CD4-positive, alpha-beta memory T cell (primary cell): ENCODE measurements at regions not wholly inside any gene's neighbourhood (a gene's known extent, or its start where the extent isn't known, plus 50 kb on each side); places are given as distances from the start of the nearest gene placed in this dataset.
"Not testable (repeated sequence)": the region's sequence is repeated elsewhere in the genome, so short reads cannot be mapped to it uniquely, and the experiment has no call there.

Source experiments
- CTCF ChIA-PET: fragments of 350-600 bp; sonication (Branson Sonifier 250); formaldehyde crosslinking; loops from one replicate; lab custom pipeline; 2021; ENCODE audit warnings: inconsistent platforms; ENCODE audit not compliant: partially characterized antibody; lab: Charles Lee
- POLR2A ChIA-PET: fragments of 350-600 bp; sonication (Branson Sonifier 250); formaldehyde crosslinking; loops from one replicate; lab custom pipeline; 2021; ENCODE audit not compliant: partially characterized antibody; lab: Charles Lee
- DNase-seq, 5 donors: peaks; one replicate each; pipeline versions ENCODE4 v3.0.0 to v3.0.0-alpha.2; 2020 to 2022; ENCODE audit warnings: mixed read lengths in 1 of 5
- H3K27ac ChIP-seq: one replicate; pipeline ENCODE4 v1.7.0; 2013; ENCODE audit warnings: low read depth, low read length
- H3K27me3 ChIP-seq: 2 replicates; pipeline ENCODE4 v1.7.0; 2013; ENCODE audit warnings: mild to moderate bottlenecking, low read length, moderate library complexity; ENCODE audit not compliant: insufficient read depth
- H3K36me3 ChIP-seq: 2 replicates; pipeline ENCODE4 v1.7.0; 2013; ENCODE audit warnings: mild to moderate bottlenecking, low read length, moderate library complexity; ENCODE audit not compliant: insufficient read depth
- H3K4me1 ChIP-seq: 2 replicates; pipeline ENCODE4 v1.7.0; 2013; ENCODE audit warnings: mild to moderate bottlenecking, low read length, moderate library complexity; ENCODE audit not compliant: insufficient read depth
- H3K4me3 ChIP-seq, 2 donors: one replicate each; pipeline ENCODE4 v1.7.0; 2013; ENCODE audit warnings: low read length in 2 of 2, mild to moderate bottlenecking in 1 of 2
- H3K9me3 ChIP-seq, 2 donors: one replicate each; pipeline ENCODE4 v1.7.0; 2013; ENCODE audit warnings: low read length in 2 of 2, control low read depth in 1 of 2; ENCODE audit not compliant: control insufficient read depth in 1 of 2
- H3K27ac Mint-ChIP-seq, 7 donors: one replicate each; pipeline ENCODE4 v1.8.0; 2020 to 2021; ENCODE audit warnings: mixed read lengths in 7 of 7, mild to moderate bottlenecking in 6 of 7, inconsistent platforms in 3 of 7, moderate library complexity in 3 of 7
- H3K27me3 Mint-ChIP-seq, 2 donors: one replicate each; pipeline ENCODE4 v1.8.0; 2020 to 2021; ENCODE audit warnings: mixed read lengths in 2 of 2
- H3K36me3 Mint-ChIP-seq, 2 donors: one replicate each; pipeline ENCODE4 v1.8.0; 2020 to 2021; ENCODE audit warnings: mixed read lengths in 2 of 2, inconsistent platforms in 1 of 2, mild to moderate bottlenecking in 1 of 2
- H3K4me1 Mint-ChIP-seq, 4 donors: one replicate each; pipeline ENCODE4 v1.8.0; 2020 to 2021; ENCODE audit warnings: mixed read lengths in 4 of 4, mild to moderate bottlenecking in 1 of 4
- H3K4me3 Mint-ChIP-seq, 8 donors: one replicate each; pipeline ENCODE4 v1.8.0; 2020 to 2021; ENCODE audit warnings: mixed read lengths in 8 of 8, mild to moderate bottlenecking in 7 of 8, moderate library complexity in 6 of 8, inconsistent platforms in 3 of 8
- H3K9me3 Mint-ChIP-seq, 8 donors: one replicate each; pipeline ENCODE4 v1.8.0; 2020 to 2021; ENCODE audit warnings: mixed read lengths in 8 of 8, mild to moderate bottlenecking in 5 of 8, inconsistent platforms in 3 of 8, moderate library complexity in 1 of 8
- intact Hi-C: fragments of 100-400 bp; cut with micrococcal nuclease; formaldehyde crosslinking; loops from one replicate; pipeline ENCODE4 v1.15.1; 2023

DNA sequence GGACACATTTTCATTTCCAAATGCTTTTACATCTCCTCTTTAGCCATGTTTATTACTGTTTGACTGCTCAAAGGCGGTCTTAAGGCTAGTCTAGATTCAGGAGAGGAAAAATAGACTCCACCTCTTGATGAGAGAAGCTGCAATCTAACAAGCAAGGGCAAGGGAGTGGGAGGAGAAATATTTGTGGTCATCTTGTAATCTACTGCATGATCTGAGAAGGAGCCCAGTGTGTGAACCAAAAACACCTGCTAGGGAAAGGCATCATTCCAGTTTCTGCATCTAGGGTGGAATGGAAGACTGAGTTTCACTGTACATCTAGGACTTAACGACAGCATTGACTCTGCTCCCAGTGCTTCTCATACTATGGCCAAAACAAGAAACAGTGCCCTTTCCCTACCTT lies 232.2 kb upstream of the HS3ST3A1 start:
- peaks cover 0 to 2% (median 0%) of the 10 kb centered on the region in 8 donors for H3K9me3 Mint-ChIP-seq
- H3K36me3 Mint-ChIP-seq = peaks cover 0 to 4% of the 10 kb centered on the region in 2 donors
- Histone ChIP-seq H3K4me3 (no peak overlapping the region), H3K27me3 (no peaks in the 10 kb centered on the region), H3K27ac (no peak overlapping the region), H3K36me3 (no peaks in the 10 kb centered on the region), H3K9me3 (no peaks in the 10 kb centered on the region), H3K4me1 (no peaks in the 10 kb centered on the region)
- POLR2A ChIA-PET = interaction anchor here (0.6 kb wide), 1 partner anchor 211 kb away, joined by 3 read pairs; no protein-coding TSS in a partner anchor
- CTCF ChIA-PET = no interaction called here
- no peaks in the 10 kb centered on the region for H3K4me1 Mint-ChIP-seq
- DNase-seq = no peak
- no peaks in the 10 kb centered on the region for H3K27me3 Mint-ChIP-seq
- H3K27ac Mint-ChIP-seq = no peak overlapping the region
- no peak overlapping the region for H3K4me3 Mint-ChIP-seq
- intact Hi-C loops = no loop called here

- Mint-ChIP-seq H3K27me3 (no peaks in the 10 kb centered on the region), H3K27ac (no peak overlapping the region), H3K4me3 (no peak overlapping the region), H3K9me3 (peaks cover 0 to 2% (median 0%) of the 10 kb centered on the region in 8 donors), H3K36me3 (peaks cover 0 to 4% of the 10 kb centered on the region in 2 donors), H3K4me1 (no peaks in the 10 kb centered on the region)
- no peaks in the 10 kb centered on the region for H3K9me3 ChIP-seq
- DNase-seq = no peak
- intact Hi-C loops = no loop called here
- no peaks in the 10 kb centered on the region for H3K27me3 ChIP-seq
- ChIA-PET POLR2A (no interaction called here), CTCF (no interaction called here)
- no peaks in the 10 kb centered on the region for H3K4me1 ChIP-seq
- H3K36me3 ChIP-seq = no peaks in the 10 kb centered on the region
- H3K4me3 ChIP-seq = no peak overlapping the region
- no peak overlapping the region for H3K27ac ChIP-seq
Measured at GRCh38 chr17:13835151-13835550, 233.4 kb upstream of the HS3ST3A1 start.

GRCh38 chr17:13837417-13837816 lies 231.9 kb upstream of the COX10 start:
- H3K27ac ChIP-seq = no peak overlapping the region
- peaks cover 0 to 3% (median under 1%) of the 10 kb centered on the region in 4 donors for H3K4me1 Mint-ChIP-seq
- H3K9me3 Mint-ChIP-seq = no peaks in the 10 kb centered on the region
- no peaks in the 10 kb centered on the region for H3K9me3 ChIP-seq
- no peak overlapping the region for H3K4me3 Mint-ChIP-seq
- H3K27me3 Mint-ChIP-seq = no peaks in the 10 kb centered on the region
- H3K4me3 ChIP-seq = no peak overlapping the region
- H3K27ac Mint-ChIP-seq = no peak overlapping the region
- H3K36me3 Mint-ChIP-seq = peaks cover 0 to 4% of the 10 kb centered on the region in 2 donors
- no peaks in the 10 kb centered on the region for H3K4me1 ChIP-seq
- no peaks in the 10 kb centered on the region for H3K27me3 ChIP-seq
- intact Hi-C loops = no loop called here
- DNase-seq = no peak
- ChIA-PET CTCF (no interaction called here), POLR2A (interaction anchor here (0.7 kb wide), 1 partner anchor 14 kb away, joined by 3 read pairs; no protein-coding TSS in a partner anchor)
- H3K36me3 ChIP-seq = no peaks in the 10 kb centered on the region

DNA sequence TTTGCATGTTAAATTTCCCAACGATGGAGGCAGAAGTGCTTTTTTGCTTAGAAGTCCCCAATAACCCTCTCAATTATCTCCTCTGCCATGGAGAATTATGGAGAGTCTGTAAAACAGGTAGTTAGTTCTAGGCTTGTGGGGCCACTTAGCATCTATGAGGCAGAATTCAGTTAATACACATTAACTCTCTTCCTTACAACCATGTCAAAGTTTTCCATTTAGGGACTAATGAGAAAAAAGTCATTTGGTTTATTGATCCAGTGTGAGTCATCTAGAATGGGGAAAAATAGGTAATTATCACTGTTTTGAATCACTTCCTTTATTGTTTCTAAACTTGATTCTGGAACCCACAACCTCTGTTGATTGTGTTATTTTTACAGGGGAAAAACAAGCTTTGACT lies 229.1 kb upstream of the COX10 start:
- no peaks in the 10 kb centered on the region for H3K27me3 Mint-ChIP-seq
- H3K9me3 Mint-ChIP-seq = peaks cover 0 to 1% (median 0%) of the 10 kb centered on the region in 8 donors
- no peak overlapping the region for H3K4me3 Mint-ChIP-seq
- H3K4me3 ChIP-seq = no peak overlapping the region
- H3K27ac ChIP-seq = no peak overlapping the region
- H3K9me3 ChIP-seq = no peaks in the 10 kb centered on the region
- peaks cover 0 to 4% of the 10 kb centered on the region in 2 donors for H3K36me3 Mint-ChIP-seq
- DNase-seq = no peak
- H3K27ac Mint-ChIP-seq = no peak overlapping the region
- H3K4me1 Mint-ChIP-seq = peaks cover 0 to 3% (median under 1%) of the 10 kb centered on the region in 4 donors
- no peaks in the 10 kb centered on the region for H3K27me3 ChIP-seq
- intact Hi-C loops = no loop called here
- H3K4me1 ChIP-seq = no peaks in the 10 kb centered on the region
- H3K36me3 ChIP-seq = no peaks in the 10 kb centered on the region
- ChIA-PET CTCF (no interaction called here), POLR2A (no interaction called here)

GRCh38 chr17:13843862-13844635 lies 225.3 kb upstream of the COX10 start:
- Mint-ChIP-seq H3K27me3 (no peaks in the 10 kb centered on the region), H3K4me1 (peaks cover 0 to 3% (median under 1%) of the 10 kb centered on the region in 4 donors), H3K27ac (no peak overlapping the region), H3K36me3 (peaks cover 0 to 3% of the 10 kb centered on the region in 2 donors), H3K9me3 (peaks cover 0 to 5% (median 3%) of the 10 kb centered on the region in 8 donors), H3K4me3 (no peak overlapping the region)
- no peaks in the 10 kb centered on the region for H3K27me3 ChIP-seq
- intact Hi-C loops = no loop called here
- ChIA-PET CTCF (no interaction called here), POLR2A (no interaction called here)
- H3K9me3 ChIP-seq = no peaks in the 10 kb centered on the region
- no peak overlapping the region for H3K4me3 ChIP-seq
- H3K4me1 ChIP-seq = no peaks in the 10 kb centered on the region
- no peak for DNase-seq
- no peak overlapping the region for H3K27ac ChIP-seq
- H3K36me3 ChIP-seq = no peaks in the 10 kb centered on the region

DNA sequence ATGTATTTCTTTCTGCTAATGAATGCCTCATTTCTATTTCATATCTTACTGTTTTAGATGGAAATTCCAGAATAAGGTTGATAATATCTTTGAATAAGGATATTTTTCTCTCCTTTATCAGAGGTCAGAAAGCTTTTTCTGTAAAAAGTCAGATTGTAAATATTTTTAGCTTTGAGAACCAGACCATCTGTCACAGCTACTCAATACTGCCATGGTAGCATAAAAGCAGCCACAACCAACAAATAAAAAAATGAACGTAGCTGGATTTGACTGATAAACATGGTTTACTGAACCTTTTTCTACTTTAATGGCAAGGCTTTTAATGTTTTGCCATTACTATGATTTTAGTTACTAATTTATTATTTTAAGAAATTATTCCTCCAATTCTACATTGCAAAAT lies 217.4 kb upstream of the COX10 start:
- Mint-ChIP-seq H3K27ac (no peak overlapping the region), H3K9me3 (peaks cover 0 to 12% (median 9%) of the 10 kb centered on the region in 8 donors), H3K4me1 (peaks cover 0 to 4% (median 0%) of the 10 kb centered on the region in 4 donors), H3K36me3 (peaks cover 3 to 22% of the 10 kb centered on the region in 2 donors), H3K27me3 (no peaks in the 10 kb centered on the region), H3K4me3 (no peak overlapping the region)
- Histone ChIP-seq H3K4me1 (no peaks in the 10 kb centered on the region), H3K36me3 (no peaks in the 10 kb centered on the region), H3K4me3 (no peak overlapping the region), H3K27ac (no peak overlapping the region), H3K27me3 (no peaks in the 10 kb centered on the region), H3K9me3 (no peaks in the 10 kb centered on the region)
- no peak for DNase-seq
- CTCF ChIA-PET = no interaction called here
- intact Hi-C loops = no loop called here
- POLR2A ChIA-PET = no interaction called here

DNA sequence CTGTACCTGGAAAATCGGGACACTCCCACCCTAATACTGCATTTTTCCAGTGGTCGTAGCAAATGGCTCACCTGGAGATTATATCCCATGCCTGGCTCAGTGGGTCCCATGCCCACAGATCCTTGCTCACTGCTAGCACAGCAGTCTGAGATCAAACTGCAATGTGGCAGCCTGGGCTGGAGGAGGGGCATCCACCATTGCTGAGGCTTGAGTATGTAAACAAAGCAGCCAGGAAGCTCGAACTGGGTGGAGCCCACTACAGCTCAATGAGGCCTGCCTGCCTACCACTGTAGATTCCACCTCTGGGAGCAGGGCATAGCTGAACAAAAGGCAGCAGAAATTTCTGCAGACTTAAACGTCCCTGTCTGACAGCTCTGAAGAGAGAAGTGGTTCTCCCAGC lies 213.6 kb upstream of the COX10 start:
- H3K27ac Mint-ChIP-seq, DNase-seq, CTCF ChIA-PET: not testable (repeated sequence)

More for the DNA sequence above, 213.6 kb upstream of the COX10 start:
- H3K9me3 ChIP-seq, H3K4me1 ChIP-seq, H3K4me1 Mint-ChIP-seq, H3K27me3 ChIP-seq, H3K27me3 Mint-ChIP-seq, POLR2A ChIA-PET, H3K36me3 ChIP-seq, H3K4me3 ChIP-seq, H3K4me3 Mint-ChIP-seq, H3K27ac ChIP-seq, intact Hi-C loops: not testable (repeated sequence)
- Mint-ChIP-seq H3K36me3 (peaks cover 8 to 24% of the 10 kb centered on the region in 2 donors), H3K9me3 (peaks cover 3 to 29% (median 23%) of the 10 kb centered on the region in 8 donors)
